DMS 273 (cell line): ENCODE measurements at regions not wholly inside any gene's neighbourhood (a gene's known extent, or its start where the extent isn't known, plus 50 kb on each side); places are given as distances from the start of the nearest gene placed in this dataset.

ENCODE experiments used
- DNase-seq: peaks from one replicate; lab custom pipeline; 2025; ENCODE audit not compliant: unreplicated experiment; lab: John Stamatoyannopoulos, UW

- no peak for DNase-seq
These were observed 238.3 kb upstream of the RAB6C start for GRCh38 chr2:129741165-129741564.

GRCh38 chr2:129741623-129742022, 237.8 kb upstream of the RAB6C start:
- DNase-seq, result no peak

- DNase-seq, result no peak
These were observed 236.9 kb upstream of the RAB6C start for GRCh38 chr2:129742415-129743180.

DNA sequence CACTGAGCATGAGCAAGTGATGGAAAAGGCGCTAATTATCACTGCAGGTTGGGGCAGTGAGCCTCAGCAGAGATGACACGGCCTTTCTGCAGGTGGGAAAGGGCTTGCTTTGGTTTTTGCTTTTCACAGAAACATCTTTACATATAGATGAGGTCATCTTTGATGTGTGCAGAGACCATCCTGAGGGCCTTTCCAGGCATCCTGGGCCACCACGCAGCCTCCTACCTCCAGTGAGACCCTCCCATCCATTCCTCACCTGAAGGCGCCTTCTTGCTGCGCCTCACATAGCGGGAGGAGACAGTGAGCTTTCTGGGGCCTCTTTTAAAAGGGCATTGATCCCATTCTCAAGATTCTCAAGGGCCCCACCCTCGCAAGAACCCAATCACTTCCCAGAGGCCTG, 235.3 kb upstream of the RAB6C start:
- no peak for DNase-seq

DNA sequence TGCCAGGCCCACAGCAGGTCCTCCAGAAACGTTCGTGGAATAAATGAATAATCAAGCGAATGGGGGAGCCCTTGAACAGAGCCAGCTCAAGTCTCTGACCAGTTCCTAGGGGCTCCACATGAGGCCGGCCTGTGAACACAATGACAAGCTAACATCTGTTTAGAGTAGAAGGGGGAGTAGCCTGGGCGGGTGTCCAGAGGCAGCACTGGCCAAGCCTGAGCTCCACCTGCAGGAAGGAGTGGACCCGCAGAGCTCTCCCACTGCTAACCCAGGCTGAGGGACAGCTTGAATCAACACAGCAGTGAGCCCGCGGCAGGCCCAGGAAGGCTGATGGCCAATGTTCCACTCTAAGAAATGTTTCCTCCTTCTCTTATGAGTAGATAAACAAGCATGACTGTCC, 234.8 kb upstream of the RAB6C start:
- DNase-seq, result no peak

DNA sequence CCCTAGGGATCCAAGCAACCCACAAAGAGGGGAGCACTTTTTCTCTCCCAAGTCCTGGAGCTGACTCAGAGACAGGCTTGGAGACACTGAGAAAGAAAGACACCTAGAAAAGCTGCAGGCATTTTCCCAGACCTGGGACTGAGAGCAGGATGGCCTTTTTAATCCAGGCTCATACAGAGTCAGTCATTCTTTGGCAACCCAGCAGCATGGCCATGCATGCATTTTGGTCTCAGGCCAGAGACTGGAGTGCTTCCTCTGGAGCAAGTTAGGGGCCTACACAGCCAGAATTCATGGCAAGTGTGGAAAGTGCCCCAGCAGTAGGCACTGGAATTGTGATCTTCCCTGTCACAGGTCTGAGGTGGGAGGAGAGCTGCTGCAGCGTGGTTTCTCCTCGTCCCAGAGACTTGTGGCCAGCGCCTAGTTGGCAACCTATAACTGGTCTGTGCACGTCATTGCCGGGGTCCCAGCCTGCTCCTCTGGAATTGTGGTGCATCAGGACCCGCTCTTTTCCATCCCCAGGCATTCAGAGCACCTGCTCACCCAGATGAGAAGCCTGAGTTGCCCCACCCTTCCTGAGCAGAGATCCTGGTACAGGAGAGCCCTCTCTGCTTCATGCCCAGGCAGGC, 231.9 kb upstream of the RAB6C start:
- DNase-seq, result no peak

GRCh38 chr2:129748250-129748649, 231.2 kb upstream of the RAB6C start:
- peak; percentile 17 for DNase-seq

DNA sequence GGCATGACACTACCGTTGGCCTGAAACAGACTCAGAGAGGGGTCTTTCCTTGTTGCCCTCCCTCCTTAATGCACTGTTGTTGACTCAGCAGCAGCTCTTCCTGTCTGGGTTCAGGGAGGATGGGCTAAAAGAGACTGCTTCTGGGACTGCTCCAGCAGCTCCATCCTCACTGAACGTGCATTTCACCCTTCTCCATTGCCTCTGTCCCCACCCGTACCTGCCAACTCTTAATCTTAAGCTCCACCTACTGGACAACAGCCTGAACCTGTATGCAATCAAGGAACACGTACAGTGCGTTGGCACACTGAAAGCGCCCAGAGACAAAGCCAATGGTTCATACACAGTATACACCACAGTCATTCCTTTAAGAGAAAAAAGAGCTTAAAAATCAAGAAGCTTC, 230.8 kb upstream of the RAB6C start:
- DNase-seq, result peak; percentile 44

- no peak for DNase-seq
These were observed 228.1 kb upstream of the RAB6C start for GRCh38 chr2:129751409-129751808.

DNA sequence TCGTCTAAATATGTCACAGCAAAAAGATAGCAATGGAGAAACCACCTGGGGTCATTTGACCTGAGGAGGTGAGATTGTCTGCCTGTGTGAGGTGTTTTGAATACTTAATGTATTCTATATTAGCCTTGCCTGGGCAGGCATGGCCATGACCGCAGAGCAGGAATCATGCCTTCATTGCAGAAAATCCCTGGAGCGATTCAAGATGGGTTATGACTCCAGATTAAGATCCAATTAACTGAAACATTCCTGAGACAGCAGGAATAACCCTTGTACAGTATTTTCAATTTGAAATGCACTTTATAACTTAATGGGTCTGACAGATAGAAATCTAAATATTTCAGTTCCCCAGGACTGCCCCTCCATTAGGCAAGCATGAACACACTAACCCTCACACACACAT, 227.3 kb upstream of the RAB6C start:
- no peak for DNase-seq

DNA sequence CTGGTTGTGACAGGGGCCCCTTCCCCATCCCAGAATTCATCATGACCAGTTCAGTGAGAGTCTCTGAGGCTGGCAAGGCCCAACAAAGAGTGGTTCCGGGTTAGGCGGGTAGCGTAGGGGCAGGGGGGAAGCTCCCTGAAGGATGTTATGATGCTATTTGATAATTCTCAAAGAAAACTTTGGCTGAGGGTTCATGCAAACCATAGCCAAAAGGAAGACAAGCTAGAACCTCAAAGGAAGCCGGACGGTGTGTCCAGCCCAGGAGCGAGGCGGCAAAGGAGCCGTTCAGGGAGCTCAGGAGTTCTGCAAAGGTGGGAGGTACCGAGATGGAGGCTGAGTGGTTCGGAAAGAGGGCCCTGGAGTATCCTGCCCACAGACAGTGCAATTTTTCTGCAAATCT, 226.8 kb upstream of the RAB6C start:
- no peak for DNase-seq

DNA sequence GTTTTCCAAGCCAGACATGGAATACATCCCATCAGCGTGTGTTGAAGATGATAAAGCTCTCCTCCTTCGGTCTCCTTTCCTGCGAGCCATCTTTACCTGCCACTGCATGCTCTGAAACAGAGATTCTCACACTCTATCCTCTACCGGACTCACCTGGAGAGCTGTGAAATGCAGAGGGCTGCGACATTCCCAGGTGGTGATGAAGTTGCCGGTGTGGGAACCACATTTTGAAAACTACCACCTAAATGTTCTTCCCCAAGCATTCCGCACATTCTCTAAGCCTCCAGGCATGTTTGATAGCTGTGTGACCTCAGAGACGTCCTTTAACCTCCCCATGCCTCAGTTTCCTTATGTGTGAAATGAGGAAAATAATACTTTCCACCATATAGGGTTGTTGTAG, 226.2 kb upstream of the RAB6C start:
- no peak for DNase-seq

- DNase-seq, result no peak
These were observed 225.0 kb upstream of the RAB6C start for GRCh38 chr2:129754421-129754820.

- no peak for DNase-seq
These were observed 224.6 kb upstream of the RAB6C start for GRCh38 chr2:129754831-129755230.

- no peak for DNase-seq
These were observed 223.7 kb upstream of the RAB6C start for GRCh38 chr2:129755786-129756185.

GRCh38 chr2:129756276-129756675, 223.2 kb upstream of the RAB6C start:
- DNase-seq, result no peak

- DNase-seq, result no peak
These were observed 222.0 kb upstream of the RAB6C start for GRCh38 chr2:129757366-129757914.

- no peak for DNase-seq
These were observed 221.3 kb upstream of the RAB6C start for GRCh38 chr2:129757915-129758783.

DNA sequence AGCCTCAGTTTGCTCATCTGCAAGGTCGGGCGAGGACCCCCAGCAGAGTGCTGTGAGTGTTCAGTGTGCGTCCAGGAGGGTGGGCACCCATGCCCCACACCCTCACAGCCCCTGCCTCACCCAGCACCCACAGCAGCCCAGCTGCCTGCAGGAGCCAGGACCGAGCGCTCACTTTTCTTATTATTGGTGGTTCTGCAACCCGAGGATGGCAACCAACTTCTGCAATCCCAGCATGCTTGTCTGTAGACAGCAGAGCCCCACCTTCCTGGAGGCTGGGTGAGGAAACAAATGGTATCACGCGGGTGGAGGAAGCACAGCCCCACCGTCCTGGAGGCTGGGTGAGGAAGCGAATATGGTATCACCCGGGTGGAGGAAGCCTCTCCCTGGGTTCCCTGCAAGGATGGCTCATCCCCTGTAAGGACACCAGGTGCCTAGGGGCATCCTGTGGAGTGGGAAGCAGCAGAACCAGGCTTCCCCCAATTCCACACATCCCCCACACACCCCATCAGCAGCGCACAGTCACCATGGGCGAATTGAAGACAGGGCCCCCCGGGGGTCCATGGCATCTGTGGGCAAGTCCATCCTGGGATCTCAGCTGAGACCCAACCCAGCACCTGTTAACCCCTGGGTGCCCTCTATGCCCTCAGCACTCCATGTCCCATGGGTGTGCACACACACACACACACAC, 220.5 kb upstream of the RAB6C start:
- no peak for DNase-seq

DNA sequence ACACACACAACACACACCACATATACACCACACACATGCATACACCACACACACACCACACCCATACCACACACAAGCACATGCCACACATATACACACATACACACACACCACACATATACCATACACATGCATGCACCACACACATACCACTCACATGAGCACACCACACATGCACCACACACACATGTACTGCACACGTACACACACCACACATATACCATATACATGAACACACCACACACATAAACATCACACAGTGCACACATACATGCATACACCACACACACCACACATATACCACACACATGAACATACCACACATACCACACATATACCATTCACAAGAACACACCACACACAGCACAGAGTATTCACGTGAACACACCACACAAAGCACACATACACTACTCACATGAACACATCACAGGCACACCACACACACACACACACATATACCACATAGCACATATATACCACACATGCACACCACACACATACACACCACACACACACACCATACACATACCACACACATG, 219.9 kb upstream of the RAB6C start:
- no peak for DNase-seq

DNA sequence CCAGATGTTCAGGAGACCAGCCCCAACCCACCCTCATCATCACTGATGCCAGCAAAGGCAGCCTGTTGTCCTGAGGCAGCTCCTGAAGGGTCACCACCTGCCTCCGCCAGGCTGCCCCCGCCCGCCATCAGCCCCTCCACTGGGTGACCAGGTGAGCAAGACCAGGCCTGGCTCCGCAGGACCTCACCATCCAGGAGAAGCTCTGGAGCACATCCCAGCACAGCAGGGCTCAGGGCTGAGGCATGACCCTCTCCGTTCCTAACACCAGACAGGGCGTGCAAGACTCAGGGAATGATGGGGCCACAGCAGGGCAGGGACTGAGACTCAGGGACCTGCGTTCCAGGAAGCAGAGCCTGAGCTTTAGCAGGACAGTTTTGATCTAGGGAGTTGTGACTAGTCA, 218.8 kb upstream of the RAB6C start:
- no peak for DNase-seq
